ENCODE measurements at regions not wholly inside any gene's neighbourhood (a gene's known extent, or its start where the extent isn't known, plus 50 kb on each side); places are given as distances from the start of the nearest gene placed in this dataset.

GRCh38 chr12:94516985-94517384 lies 57.3 kb upstream of the CEP83 start:
- DNase-seq (ENCODE audit: low read depth) = peak; percentile 1

GRCh38 chr12:94513527-94513926 lies 53.9 kb upstream of the CEP83 start:
- DNase-seq (ENCODE audit: low read depth) = no peak

GRCh38 chr12:94511506-94511905 lies 51.8 kb upstream of the CEP83 start:
- DNase-seq (ENCODE audit: low read depth) = no peak

GRCh38 chr12:94510128-94510527 lies 50.5 kb upstream of the CEP83 start:
- DNase-seq (ENCODE audit: low read depth) = no peak

Data from LHCN-M2 (cell line).